ENCODE measurements at regions not wholly inside any gene's neighbourhood (a gene's known extent, or its start where the extent isn't known, plus 50 kb on each side); places are given as distances from the start of the nearest gene placed in this dataset.

DNA sequence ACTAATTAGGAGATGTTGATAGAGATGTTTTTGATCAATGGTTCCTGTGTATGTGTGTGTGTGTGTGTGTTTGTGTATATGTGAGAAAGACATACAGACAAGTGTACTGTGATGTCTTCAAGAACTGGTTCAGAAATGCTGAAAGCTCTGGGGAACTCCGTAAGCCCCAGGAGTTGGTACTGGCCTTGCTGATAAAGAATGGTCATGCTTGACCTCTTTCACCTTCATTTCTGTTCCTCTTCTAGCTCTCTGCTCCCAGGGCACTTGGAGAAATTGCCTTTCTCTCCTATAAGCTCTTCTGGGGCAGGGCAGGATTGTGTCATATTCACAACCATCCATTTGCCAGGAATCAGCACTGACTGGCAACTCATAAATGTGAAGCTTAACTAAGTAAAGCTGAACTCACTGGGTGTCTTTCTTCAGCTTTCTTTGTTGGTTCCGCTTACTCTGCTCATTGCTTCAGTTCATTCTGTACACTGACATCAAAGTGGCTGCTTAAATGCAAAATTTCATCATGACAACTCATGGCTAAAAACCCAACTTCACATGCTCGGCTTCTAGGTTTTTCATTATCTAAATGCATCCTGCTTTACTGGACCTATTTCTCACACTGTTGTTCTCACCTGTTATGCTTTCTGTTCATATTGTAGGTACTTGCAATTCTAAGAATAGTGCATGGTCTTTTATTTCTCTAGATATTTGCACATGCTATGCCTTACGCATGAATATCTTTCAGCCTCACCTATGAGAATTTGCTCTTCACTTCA lies 162.1 kb upstream of the LYSMD4 start:
- H3K4me2 ChIP-seq (ENCODE audit: low read depth, low read length), result no peak overlapping the region
- ChIA-PET POLR2A (no interaction called here), CTCF (ENCODE audit: low intra/inter-chr PET ratio, low total read pairs) (no interaction called here)
- 83% methylated on average over 4 of the region's 4 CpGs for WGBS (ENCODE audit: low lambda C conversion rate)
- H3K9ac ChIP-seq (ENCODE audit: insufficient read depth, low read depth, low read length), result no peak overlapping the region
- no peak overlapping the region for H3K4me3 ChIP-seq (replicated peaks in 1 of 3; ENCODE audit: insufficient read depth in 1 of 3, low read depth in 2 of 3, low read length in 3 of 3)
- H3K27me3 ChIP-seq (ENCODE audit: control insufficient read depth in 1 of 2, insufficient read depth in 2 of 2, low read length in 2 of 2), result no peaks in the 10 kb centered on the region
- no peaks in the 10 kb centered on the region for H3K36me3 ChIP-seq (replicated peaks in 1 of 2; ENCODE audit: control insufficient read depth in 1 of 2, insufficient read depth in 2 of 2, low read length in 2 of 2)
- no peak overlapping the region for H3K27ac ChIP-seq (ENCODE audit: extremely low read length, insufficient read depth, low read length)
- H3K79me2 ChIP-seq (ENCODE audit: insufficient read depth, low read length), result no peaks in the 10 kb centered on the region
- H3K4me1 ChIP-seq (ENCODE audit: insufficient read depth, low read length), result 0 out of 2 replicates have a peak, but pooled peaks cover 7% of the 10 kb centered on the region
- no TSS peak for BruUV-seq (replicated peaks)
- no peak overlapping the region for H2AFZ ChIP-seq (ENCODE audit: low read length)
- in situ Hi-C loops (cut with HindIII; ENCODE audit: extremely low pct_ligation_motif_present, low pct_unique_long_range_greater_than_20kb), result no loop called here
- intact Hi-C loops (cut with micrococcal nuclease; ENCODE audit: unreplicated experiment), result no loop called here
- H4K20me1 ChIP-seq (ENCODE audit: insufficient read depth, low read length), result no peaks in the 10 kb centered on the region
- FAIRE-seq (no peak), DNase-seq (ENCODE audit: low spot score) (no peak), ATAC-seq (no peak)
- no peaks in the 10 kb centered on the region; the same call in 1 of the 2 replicates for H3K9me3 ChIP-seq (ENCODE audit: low read length)
- TF ChIP-seq ZNF841 (CRISPR knock-in tag; IDR thresholded peaks at IDR 0.05; ENCODE audit: borderline replicate concordance) (no peak), ZNF512 (CRISPR knock-in tag; IDR thresholded peaks at IDR 0.05) (no peak), ZNF772 (CRISPR knock-in tag; IDR thresholded peaks at IDR 0.05) (no peak), ISX (CRISPR knock-in tag; conservative IDR thresholded peaks at IDR 0.05) (no peak), KDM3A (CRISPR knock-in tag; IDR thresholded peaks at IDR 0.05; ENCODE audit: low read depth) (no peak), ZNF800 (CRISPR knock-in tag; IDR thresholded peaks at IDR 0.05) (no peak), ZNF792 (CRISPR knock-in tag; IDR thresholded peaks at IDR 0.05) (no peak), IRF2 (CRISPR knock-in tag; IDR thresholded peaks at IDR 0.05) (no peak), ZNF367 (CRISPR knock-in tag; IDR thresholded peaks at IDR 0.05; ENCODE audit: borderline replicate concordance) (no peak), CBX2 (IDR thresholded peaks at IDR 0.05; ENCODE audit: low read depth, low read length) (no peak), CBX2 (CRISPR knock-in tag; IDR thresholded peaks at IDR 0.05; ENCODE audit: low read depth) (no peak), GMEB2 (CRISPR knock-in tag; IDR thresholded peaks at IDR 0.05; ENCODE audit: low read depth) (no peak), ZNF670 (CRISPR knock-in tag; IDR thresholded peaks at IDR 0.05; ENCODE audit: borderline replicate concordance) (no peak), ZSCAN25 (CRISPR knock-in tag; IDR thresholded peaks at IDR 0.05) (no peak), ATF7 (IDR thresholded peaks at IDR 0.05) (no peak), ATF7 (CRISPR knock-in tag; IDR thresholded peaks at IDR 0.05) (no peak)
- TF ChIP-seq, protein P1, sequence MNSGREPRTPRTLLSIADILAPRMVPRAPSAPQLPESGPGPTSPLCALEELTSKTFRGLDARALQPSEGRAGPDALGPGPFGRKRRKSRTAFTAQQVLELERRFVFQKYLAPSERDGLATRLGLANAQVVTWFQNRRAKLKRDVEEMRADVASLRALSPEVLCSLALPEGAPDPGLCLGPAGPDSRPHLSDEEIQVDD (CRISPR knock-in tag; IDR thresholded peaks at IDR 0.05; ENCODE audit: borderline replicate concordance), result no peak
- TF ChIP-seq, protein P2, sequence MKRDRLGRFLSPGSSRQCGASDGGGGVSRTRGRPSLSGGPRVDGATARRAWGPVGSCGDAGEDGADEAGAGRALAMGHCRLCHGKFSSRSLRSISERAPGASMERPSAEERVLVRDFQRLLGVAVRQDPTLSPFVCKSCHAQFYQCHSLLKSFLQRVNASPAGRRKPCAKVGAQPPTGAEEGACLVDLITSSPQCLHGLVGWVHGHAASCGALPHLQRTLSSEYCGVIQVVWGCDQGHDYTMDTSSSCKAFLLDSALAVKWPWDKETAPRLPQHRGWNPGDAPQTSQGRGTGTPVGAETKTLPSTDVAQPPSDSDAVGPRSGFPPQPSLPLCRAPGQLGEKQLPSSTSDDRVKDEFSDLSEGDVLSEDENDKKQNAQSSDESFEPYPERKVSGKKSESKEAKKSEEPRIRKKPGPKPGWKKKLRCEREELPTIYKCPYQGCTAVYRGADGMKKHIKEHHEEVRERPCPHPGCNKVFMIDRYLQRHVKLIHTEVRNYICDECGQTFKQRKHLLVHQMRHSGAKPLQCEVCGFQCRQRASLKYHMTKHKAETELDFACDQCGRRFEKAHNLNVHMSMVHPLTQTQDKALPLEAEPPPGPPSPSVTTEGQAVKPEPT (CRISPR knock-in tag; IDR thresholded peaks at IDR 0.05; ENCODE audit: low read depth), result no peak

Data from HepG2 (cell line).